ENCODE measurements at regions not wholly inside any gene's neighbourhood (a gene's known extent, or its start where the extent isn't known, plus 50 kb on each side); places are given as distances from the start of the nearest gene placed in this dataset.

- TF ChIP-seq, protein P1, sequence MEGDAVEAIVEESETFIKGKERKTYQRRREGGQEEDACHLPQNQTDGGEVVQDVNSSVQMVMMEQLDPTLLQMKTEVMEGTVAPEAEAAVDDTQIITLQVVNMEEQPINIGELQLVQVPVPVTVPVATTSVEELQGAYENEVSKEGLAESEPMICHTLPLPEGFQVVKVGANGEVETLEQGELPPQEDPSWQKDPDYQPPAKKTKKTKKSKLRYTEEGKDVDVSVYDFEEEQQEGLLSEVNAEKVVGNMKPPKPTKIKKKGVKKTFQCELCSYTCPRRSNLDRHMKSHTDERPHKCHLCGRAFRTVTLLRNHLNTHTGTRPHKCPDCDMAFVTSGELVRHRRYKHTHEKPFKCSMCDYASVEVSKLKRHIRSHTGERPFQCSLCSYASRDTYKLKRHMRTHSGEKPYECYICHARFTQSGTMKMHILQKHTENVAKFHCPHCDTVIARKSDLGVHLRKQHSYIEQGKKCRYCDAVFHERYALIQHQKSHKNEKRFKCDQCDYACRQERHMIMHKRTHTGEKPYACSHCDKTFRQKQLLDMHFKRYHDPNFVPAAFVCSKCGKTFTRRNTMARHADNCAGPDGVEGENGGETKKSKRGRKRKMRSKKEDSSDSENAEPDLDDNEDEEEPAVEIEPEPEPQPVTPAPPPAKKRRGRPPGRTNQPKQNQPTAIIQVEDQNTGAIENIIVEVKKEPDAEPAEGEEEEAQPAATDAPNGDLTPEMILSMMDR (IDR thresholded peaks at IDR 0.05): no peak
- TF ChIP-seq ZFX (IDR thresholded peaks at IDR 0.05; ENCODE audit: borderline replicate concordance): no peak
Measured at GRCh38 chr13:87302931-87303330, 368.2 kb upstream of the SLITRK5 start.

Data from 22Rv1 (cell line).